ENCODE measurements at regions not wholly inside any gene's neighbourhood (a gene's known extent, or its start where the extent isn't known, plus 50 kb on each side); places are given as distances from the start of the nearest gene placed in this dataset.
"Not testable (repeated sequence)": the region's sequence is repeated elsewhere in the genome, so short reads cannot be mapped to it uniquely, and the experiment has no call there.

DNA sequence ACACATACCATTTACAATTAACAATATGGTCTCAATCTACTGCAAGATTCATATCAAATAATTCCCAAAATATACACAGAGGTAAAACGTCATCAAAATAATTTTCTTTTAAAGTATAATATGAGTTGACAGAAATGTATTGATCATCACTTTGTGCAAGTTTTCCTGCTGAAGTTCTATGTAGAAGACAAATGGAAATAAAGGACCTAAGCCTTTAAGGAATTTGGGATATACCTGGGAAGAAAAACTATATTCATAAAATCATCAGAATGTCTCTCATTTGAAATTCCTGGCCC lies 61.1 kb upstream of the DAAM1 start:
- no peak for DNase-seq

DNA sequence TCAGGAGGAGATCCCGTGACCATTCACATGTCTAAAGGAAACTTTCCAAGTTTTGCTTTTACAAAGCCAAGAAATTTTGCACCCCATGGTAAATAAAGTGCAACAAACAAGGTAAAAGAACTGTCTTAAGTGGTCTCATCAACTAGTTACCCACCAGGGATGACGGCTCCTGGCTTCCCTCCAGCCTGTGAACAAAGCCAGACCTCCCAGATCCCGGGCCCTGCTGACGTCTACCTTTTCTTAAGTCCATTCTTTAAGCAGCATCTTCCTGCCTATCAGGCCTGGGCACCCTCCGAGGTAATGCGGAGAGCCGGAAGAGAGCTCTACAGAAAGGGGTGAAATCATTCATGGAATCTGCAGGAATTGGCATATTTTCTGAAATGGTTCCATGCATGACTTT lies 58.0 kb upstream of the DAAM1 start:
- no peak for DNase-seq

DNA sequence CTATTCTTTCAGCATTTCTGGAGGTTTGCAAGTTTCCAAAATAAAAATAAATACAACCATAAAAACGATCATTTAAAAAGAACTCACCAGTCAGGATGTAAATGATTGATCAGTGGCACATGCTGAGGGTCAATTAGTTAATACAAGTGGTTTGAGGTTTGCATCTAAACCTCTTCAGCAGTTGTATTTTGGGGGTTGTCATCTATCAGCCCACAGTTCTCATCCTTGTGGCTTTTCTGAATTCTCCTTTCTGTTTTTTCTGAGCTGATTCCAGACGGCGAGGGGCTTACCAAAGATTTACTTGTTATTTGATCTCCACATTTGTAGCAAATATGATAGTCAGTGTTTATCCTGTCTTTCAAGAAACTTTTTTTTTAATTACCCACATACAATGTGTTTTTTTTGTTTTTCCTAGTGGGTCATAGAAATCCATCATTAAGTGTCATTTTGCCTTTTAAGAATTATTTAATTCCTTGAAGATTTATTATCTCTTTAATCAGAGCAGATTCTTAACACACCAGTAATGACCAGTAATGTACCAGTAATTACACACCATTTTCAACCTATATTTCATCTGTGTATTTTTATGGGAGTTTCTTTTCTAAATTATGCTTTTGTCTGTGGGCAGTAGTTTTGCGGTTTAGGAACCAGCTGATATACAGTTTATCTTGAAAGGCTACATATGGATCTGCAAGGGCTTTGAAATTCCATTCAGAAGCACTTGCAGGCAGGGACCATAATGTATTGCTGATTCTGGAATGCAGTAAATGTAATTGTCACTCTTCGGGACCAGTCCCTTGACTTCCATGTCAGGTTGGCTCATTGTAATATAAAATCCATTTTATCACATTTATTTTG lies 56.3 kb upstream of the DAAM1 start:
- no peak for DNase-seq

DNA sequence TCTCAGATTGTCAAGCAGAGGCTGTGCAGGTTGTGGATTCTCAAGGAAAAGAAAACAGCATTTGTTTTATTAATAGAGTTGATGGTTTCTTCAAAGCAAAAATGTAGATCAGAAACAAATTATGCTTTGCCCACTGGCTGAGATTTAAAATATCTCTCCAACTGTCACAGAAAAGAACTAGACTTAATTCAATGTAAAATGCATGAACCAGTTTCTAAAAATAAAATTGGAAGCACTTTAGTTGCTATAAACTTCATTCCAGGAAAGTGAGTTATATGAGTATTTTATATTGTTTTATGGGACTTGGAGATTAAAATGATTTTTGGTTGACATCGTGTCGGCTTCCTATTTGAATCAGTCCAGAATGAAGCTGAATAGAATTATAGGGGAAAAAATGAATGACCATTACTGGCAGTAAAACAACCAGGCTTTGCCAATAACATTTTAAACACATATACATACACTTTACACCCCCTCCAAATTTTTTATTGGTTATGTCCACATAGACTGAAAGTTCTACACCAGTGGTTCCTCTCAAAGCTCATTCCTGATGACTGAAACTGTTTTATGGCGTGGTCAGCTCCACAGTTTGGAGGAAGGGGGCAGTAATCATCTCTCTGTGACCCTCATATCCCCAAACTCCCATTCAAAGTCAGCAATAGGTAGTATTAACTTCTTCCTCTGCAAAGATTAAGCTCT lies 55.5 kb upstream of the DAAM1 start:
- DNase-seq, result no peak

DNA sequence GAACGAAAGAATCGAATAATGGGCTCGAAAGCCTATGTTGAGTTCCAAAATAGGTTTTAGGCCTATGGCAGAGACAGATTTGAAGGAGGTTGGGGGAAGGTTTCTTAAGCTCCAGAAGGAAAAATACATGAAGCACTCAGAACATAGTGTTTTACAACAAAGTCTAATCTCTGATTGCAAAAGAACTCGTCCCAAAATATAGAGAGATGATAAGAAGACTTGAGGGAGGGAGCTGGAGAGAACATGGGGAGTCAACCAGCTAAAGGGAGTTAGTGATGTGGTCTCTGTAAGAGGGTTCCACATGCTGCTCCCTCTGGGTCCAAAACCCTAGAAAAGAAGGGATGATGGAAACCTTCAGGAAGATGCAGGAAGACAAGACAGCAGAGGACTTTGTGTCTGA lies 54.8 kb upstream of the DAAM1 start:
- DNase-seq, result no peak

DNA sequence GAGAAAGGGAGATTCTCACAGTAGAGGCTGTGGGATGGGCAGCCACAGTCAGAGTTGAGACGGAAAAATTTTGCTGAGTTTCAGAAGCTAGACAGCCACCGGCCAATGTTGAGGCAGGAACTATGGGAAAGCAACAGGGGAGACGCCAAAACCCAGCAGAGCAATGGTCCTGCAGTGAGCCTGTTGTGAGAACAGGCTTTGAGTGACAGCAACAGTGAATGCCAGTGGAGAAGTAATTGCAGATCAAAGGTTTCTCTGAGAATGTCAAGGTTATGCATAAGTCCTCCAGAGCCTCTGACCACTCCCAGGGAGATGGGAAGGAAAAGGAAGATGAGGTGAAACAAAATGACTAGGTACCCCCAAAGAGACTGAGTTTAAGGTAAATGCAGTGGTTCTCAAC lies 54.2 kb upstream of the DAAM1 start:
- no peak for DNase-seq

DNA sequence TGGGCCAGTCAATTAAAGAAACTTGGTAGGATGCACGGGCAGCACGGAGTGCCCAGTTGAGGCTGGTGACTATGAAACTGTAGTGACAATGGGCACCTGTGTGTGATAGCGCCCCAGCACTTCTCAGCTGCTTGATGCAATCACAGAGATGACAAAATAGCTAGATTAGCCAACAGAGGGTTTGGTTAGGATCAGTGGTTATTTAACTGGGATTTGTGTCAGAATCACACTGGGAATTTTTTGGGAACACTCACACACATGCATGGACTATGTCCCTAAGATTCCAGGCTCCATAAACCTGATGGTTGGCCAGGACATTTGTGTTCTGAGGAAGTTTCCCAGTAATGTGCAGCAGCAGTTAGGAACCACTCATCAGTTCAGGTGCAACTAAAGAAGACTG lies 51.2 kb upstream of the DAAM1 start:
- no peak for DNase-seq

DNA sequence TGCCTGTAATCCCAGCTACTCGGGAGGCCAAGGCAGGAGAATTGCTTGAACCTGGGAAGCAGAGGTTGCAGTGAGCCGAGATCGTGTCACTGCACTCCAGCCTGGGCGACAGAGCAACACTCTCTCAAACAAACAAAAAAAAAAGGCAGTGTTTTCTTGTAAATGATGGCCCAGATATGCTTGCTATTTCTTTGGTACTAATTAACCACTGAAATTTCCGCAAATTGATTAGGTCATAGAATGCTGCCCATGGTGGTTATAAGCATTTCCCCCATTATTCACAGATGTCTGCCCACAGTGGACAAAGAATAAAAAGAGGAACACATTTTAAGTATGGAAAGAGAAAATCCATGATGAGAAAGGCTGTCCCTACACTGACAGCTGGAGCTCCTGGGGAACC lies 49.9 kb upstream of the DAAM1 start:
- not testable (repeated sequence) for DNase-seq
